22Rv1 (cell line): ENCODE measurements at regions not wholly inside any gene's neighbourhood (a gene's known extent, or its start where the extent isn't known, plus 50 kb on each side); places are given as distances from the start of the nearest gene placed in this dataset.

ENCODE experiments used
- H3K27ac ChIP-seq: fragments of 450-650 bp; 2 replicates; pipeline ENCODE4 v1.5.1; 2017
- CTCF ChIP-seq: fragments of 450-650 bp; IDR thresholded peaks from 2 replicates; pipeline ENCODE4 v1.5.1; 2017; ENCODE audit warnings: mild to moderate bottlenecking
- ZFX ChIP-seq: fragments of 450-650 bp; IDR thresholded peaks from 2 replicates; pipeline ENCODE4 v1.6.1; 2017; ENCODE audit warnings: antibody characterized with exemption, borderline replicate concordance

- no peak overlapping the region for H3K27ac ChIP-seq
- TF ChIP-seq ZFX = no peak
- no peak for TF ChIP-seq CTCF
Measured at GRCh38 chr17:33803686-33804085, 451.4 kb upstream of the CCL2 start.

- no peak overlapping the region for H3K27ac ChIP-seq
- TF ChIP-seq ZFX = no peak
- no peak for TF ChIP-seq CTCF
Measured at GRCh38 chr17:33804401-33804800, 450.7 kb upstream of the CCL2 start.

GRCh38 chr17:33806631-33807030, 448.5 kb upstream of the CCL2 start:
- TF ChIP-seq ZFX (no peak), CTCF (no peak)
- no peak overlapping the region for H3K27ac ChIP-seq

- no peak for TF ChIP-seq ZFX
- no peak for TF ChIP-seq CTCF
- H3K27ac ChIP-seq = no peak overlapping the region
Measured at GRCh38 chr17:33809748-33810147, 445.3 kb upstream of the CCL2 start.

- no peak overlapping the region for H3K27ac ChIP-seq
- no peak for TF ChIP-seq ZFX
- no peak for TF ChIP-seq CTCF
Measured at GRCh38 chr17:33811004-33811760, 443.9 kb upstream of the CCL2 start.

- H3K27ac ChIP-seq = no peak overlapping the region
- TF ChIP-seq ZFX (no peak), CTCF (no peak)
Measured at GRCh38 chr17:33811984-33812577, 443.0 kb upstream of the CCL2 start.

GRCh38 chr17:33814852-33815251, 440.2 kb upstream of the CCL2 start:
- no peak for TF ChIP-seq ZFX
- TF ChIP-seq CTCF = no peak
- H3K27ac ChIP-seq = no peak overlapping the region
